Mesenchymal stem cell (in vitro differentiated cells and primary cell): ENCODE measurements at regions not wholly inside any gene's neighbourhood (a gene's known extent, or its start where the extent isn't known, plus 50 kb on each side); places are given as distances from the start of the nearest gene placed in this dataset.
"Not testable (repeated sequence)": the region's sequence is repeated elsewhere in the genome, so short reads cannot be mapped to it uniquely, and the experiment has no call there.

Experiments
- DNase-seq: peaks from one replicate; pipeline ENCODE4 v3.0.0-alpha.2; 2013
- H2AFZ ChIP-seq: one replicate; pipeline ENCODE4 v1.6.1; 2013; ENCODE audit warnings: low read depth, mild to moderate bottlenecking, control low read depth, inconsistent platforms, low read length, moderate library complexity
- H2AK5ac ChIP-seq: 2 replicates; pipeline ENCODE4 v1.6.1; 2013; ENCODE audit warnings: low read length, moderate library complexity, mild to moderate bottlenecking, inconsistent platforms; ENCODE audit not compliant: severe bottlenecking
- H2BK120ac ChIP-seq: one replicate; pipeline ENCODE4 v1.6.1; 2013; ENCODE audit warnings: low read depth, mild to moderate bottlenecking, inconsistent platforms, low read length, moderate library complexity
- H2BK12ac ChIP-seq, 2 experiments: one replicate each; pipeline ENCODE4 v1.6.1; 2013; ENCODE audit warnings: inconsistent platforms in 2 of 2, low read length in 2 of 2, mild to moderate bottlenecking in 2 of 2, moderate library complexity in 2 of 2, control low read depth in 1 of 2
- H2BK15ac ChIP-seq: one replicate; pipeline ENCODE4 v1.6.1; 2013; ENCODE audit warnings: mild to moderate bottlenecking, low read depth, inconsistent platforms; ENCODE audit not compliant: poor library complexity, severe bottlenecking
- H2BK5ac ChIP-seq: 2 replicates; pipeline ENCODE4 v1.6.1; 2013; ENCODE audit warnings: low read depth, mild to moderate bottlenecking, low read length, control low read depth, inconsistent platforms; ENCODE audit not compliant: poor library complexity, severe bottlenecking
- H3K14ac ChIP-seq, 2 experiments: one replicate each; pipeline ENCODE4 v1.6.1; 2013; ENCODE audit warnings: inconsistent platforms in 2 of 2, low read length in 2 of 2, control low read depth in 1 of 2, mild to moderate bottlenecking in 1 of 2, moderate library complexity in 1 of 2
- H3K18ac ChIP-seq, 2 experiments: one replicate each; pipeline ENCODE4 v1.6.1; 2013; ENCODE audit warnings: inconsistent platforms in 2 of 2, low read length in 2 of 2, control low read depth in 1 of 2, low read depth in 1 of 2, mild to moderate bottlenecking in 1 of 2
- H3K23ac ChIP-seq, 2 experiments: one replicate each; pipeline ENCODE4 v1.6.1; 2013; ENCODE audit warnings: inconsistent platforms in 2 of 2, low read length in 2 of 2, mild to moderate bottlenecking in 2 of 2, moderate library complexity in 2 of 2, control low read depth in 1 of 2
- H3K27ac ChIP-seq: 2 replicates; pipeline ENCODE4 v1.5.1; 2013; ENCODE audit warnings: mild to moderate bottlenecking, moderate library complexity, low read length, control low read depth, inconsistent platforms; ENCODE audit not compliant: poor library complexity, severe bottlenecking
- H3K27me3 ChIP-seq, 2 experiments: 2 replicates each; pipeline versions ENCODE4 v1.6.1 to v1.7.0; 2013; ENCODE audit warnings: low read length in 2 of 2, mild to moderate bottlenecking in 2 of 2, moderate library complexity in 2 of 2, control low read depth in 1 of 2, inconsistent platforms in 1 of 2; ENCODE audit not compliant: control insufficient read depth in 1 of 2, insufficient read depth in 1 of 2
- H3K36me3 ChIP-seq, 2 experiments: 2 replicates each; pipeline versions ENCODE4 v1.6.1 to v1.7.0; 2013; ENCODE audit warnings: low read length in 2 of 2, control low read depth in 1 of 2, inconsistent platforms in 1 of 2, low read depth in 1 of 2, mild to moderate bottlenecking in 1 of 2; ENCODE audit not compliant: insufficient read depth in 2 of 2, control insufficient read depth in 1 of 2
- H3K4ac ChIP-seq, 2 experiments: one replicate each; pipeline ENCODE4 v1.6.1; 2013; ENCODE audit warnings: inconsistent platforms in 2 of 2, low read length in 2 of 2, mild to moderate bottlenecking in 2 of 2, moderate library complexity in 2 of 2, control low read depth in 1 of 2, low read depth in 1 of 2
- H3K4me1 ChIP-seq: 2 replicates; pipeline ENCODE4 v1.6.1; 2013; ENCODE audit warnings: low read depth, low read length, control low read depth; ENCODE audit not compliant: control insufficient read depth, insufficient read depth
- H3K4me2 ChIP-seq: 2 replicates; pipeline ENCODE4 v1.6.1; 2013; ENCODE audit warnings: low read length, mild to moderate bottlenecking, inconsistent platforms; ENCODE audit not compliant: poor library complexity, severe bottlenecking
- H3K4me3 ChIP-seq, 2 experiments: 2 replicates each; pipeline versions ENCODE4 v1.5.1 to v1.7.0; 2013; ENCODE audit warnings: low read length in 2 of 2, mild to moderate bottlenecking in 2 of 2, control low read depth in 1 of 2, low read depth in 1 of 2; ENCODE audit not compliant: insufficient read depth in 1 of 2
- H3K79me1 ChIP-seq: replicated peaks from 2 replicates; pipeline ENCODE4 v1.6.1; 2013; ENCODE audit warnings: mild to moderate bottlenecking, control low read depth, low read length, inconsistent platforms; ENCODE audit not compliant: poor library complexity, severe bottlenecking
- H3K9ac ChIP-seq: 2 replicates; pipeline ENCODE4 v1.7.0; 2013; ENCODE audit warnings: mild to moderate bottlenecking, low read length, moderate library complexity
- H3K9me3 ChIP-seq: 2 replicates; pipeline ENCODE4 v1.7.0; 2013; ENCODE audit warnings: mild to moderate bottlenecking, low read length; ENCODE audit not compliant: control insufficient read depth
- H4K8ac ChIP-seq: one replicate; pipeline ENCODE4 v1.6.1; 2013; ENCODE audit warnings: inconsistent platforms, mild to moderate bottlenecking, low read length, moderate library complexity
- H4K91ac ChIP-seq: one replicate; pipeline ENCODE4 v1.6.1; 2013; ENCODE audit warnings: mild to moderate bottlenecking, low read length, inconsistent platforms
- whole genome bisulfite sequencing: methylation state at CpG from one replicate; pipeline ENCODE4 v1.1.7; 2013; ENCODE audit warnings: mixed read lengths; 5-methylcytosine and 5-hydroxymethylcytosine counted together

GRCh38 chr17:79547586-79547985, 63.3 kb downstream of the RBFOX3 start:
- Histone ChIP-seq H2BK5ac (no peak overlapping the region), H3K4me1 (no peaks in the 10 kb centered on the region), H3K9me3 (peaks cover 4% of the 10 kb centered on the region), H2BK120ac (no peak overlapping the region), H2BK12ac (no peak overlapping the region), H2AK5ac (no peak overlapping the region), H2BK15ac (no peak overlapping the region), H3K9ac (no peak overlapping the region), H2AFZ (no peak overlapping the region), H4K91ac (no peak overlapping the region), H3K79me1 (no peaks in the 10 kb centered on the region), H3K18ac (no peak overlapping the region), H3K14ac (no peak overlapping the region), H3K4me3 (no peak overlapping the region), H3K23ac (no peak overlapping the region), H3K4ac (no peak overlapping the region), H3K27me3 (peaks cover 0 to 35% of the 10 kb centered on the region in 2 experiments), H3K4me2 (no peak overlapping the region), H3K36me3 (no peaks in the 10 kb centered on the region), H3K27ac (no peak overlapping the region), H4K8ac (no peak overlapping the region)
- DNase-seq, result no peak
- WGBS, result 80% methylated on average over 10 of the region's 10 CpGs

- not testable (repeated sequence) for H3K9ac ChIP-seq, H2AFZ ChIP-seq, H3K79me1 ChIP-seq, H3K27ac ChIP-seq, H3K23ac ChIP-seq, H3K14ac ChIP-seq, H2BK15ac ChIP-seq, H3K4me3 ChIP-seq, H4K91ac ChIP-seq, H2BK12ac ChIP-seq, H3K9me3 ChIP-seq, H3K4me1 ChIP-seq, H4K8ac ChIP-seq, H3K4ac ChIP-seq, DNase-seq, H2BK120ac ChIP-seq, H3K4me2 ChIP-seq, H2AK5ac ChIP-seq, H3K36me3 ChIP-seq, H2BK5ac ChIP-seq, H3K18ac ChIP-seq
- H3K27me3 ChIP-seq, result peaks cover 0 to 35% of the 10 kb centered on the region in 2 experiments
- 85% methylated on average over 12 of the region's 12 CpGs for WGBS
These were observed 63.7 kb downstream of the RBFOX3 start for GRCh38 chr17:79547171-79547570.

- peaks cover 0 to 39% of the 10 kb centered on the region in 2 experiments for H3K27me3 ChIP-seq
- DNase-seq, result no peak
- H3K36me3 ChIP-seq, result no peaks in the 10 kb centered on the region
- H3K4me3 ChIP-seq, result no peak overlapping the region
- H2AFZ ChIP-seq, result no peak overlapping the region
- no peaks in the 10 kb centered on the region for H3K79me1 ChIP-seq
- H3K27ac ChIP-seq, result no peak overlapping the region
- WGBS, result 86% methylated on average over 9 of the region's 10 CpGs
- no peak overlapping the region for H4K8ac ChIP-seq
- no peaks in the 10 kb centered on the region for H3K4me1 ChIP-seq
- no peak overlapping the region for H3K4me2 ChIP-seq
- no peak overlapping the region for H2BK5ac ChIP-seq
- H2BK12ac ChIP-seq, result no peak overlapping the region
- no peak overlapping the region for H3K9ac ChIP-seq
- no peak overlapping the region for H2AK5ac ChIP-seq
- no peak overlapping the region for H3K23ac ChIP-seq
- no peak overlapping the region for H4K91ac ChIP-seq
- no peak overlapping the region for H3K4ac ChIP-seq
- H2BK15ac ChIP-seq, result no peak overlapping the region
- no peak overlapping the region for H3K14ac ChIP-seq
- H3K18ac ChIP-seq, result no peak overlapping the region
- H2BK120ac ChIP-seq, result no peak overlapping the region
- no peaks in the 10 kb centered on the region for H3K9me3 ChIP-seq
These were observed 64.5 kb downstream of the RBFOX3 start for GRCh38 chr17:79546386-79546785.

- no peak for DNase-seq
- Histone ChIP-seq H3K9me3 (no peaks in the 10 kb centered on the region), H2BK12ac (no peak overlapping the region), H3K4me1 (no peaks in the 10 kb centered on the region), H3K4ac (no peak overlapping the region), H3K14ac (no peak overlapping the region), H4K91ac (no peak overlapping the region), H3K9ac (no peak overlapping the region), H3K79me1 (no peaks in the 10 kb centered on the region), H2AFZ (no peak overlapping the region), H3K27ac (no peak overlapping the region), H3K23ac (no peak overlapping the region), H2BK15ac (no peak overlapping the region), H3K4me3 (no peak overlapping the region), H3K18ac (no peak overlapping the region), H2BK5ac (no peak overlapping the region), H3K27me3 (peaks cover 0 to 40% of the 10 kb centered on the region in 2 experiments), H3K36me3 (no peaks in the 10 kb centered on the region), H2BK120ac (no peak overlapping the region), H2AK5ac (no peak overlapping the region), H3K4me2 (no peak overlapping the region), H4K8ac (no peak overlapping the region)
- WGBS, result 86% methylated on average over 20 of the region's 20 CpGs
These were observed 65.4 kb downstream of the RBFOX3 start for GRCh38 chr17:79545251-79546005.
